GM12891 (cell line): ENCODE measurements at regions not wholly inside any gene's neighbourhood (a gene's known extent, or its start where the extent isn't known, plus 50 kb on each side); places are given as distances from the start of the nearest gene placed in this dataset.

Experiments
- POLR2A ChIP-seq: IDR thresholded peaks from 2 replicates; pipeline ENCODE4 v1.6.1; 2011; ENCODE audit warnings: low read depth, low read length, control low read depth
- POLR2AphosphoS5 ChIP-seq: IDR thresholded peaks from 2 replicates; pipeline ENCODE4 v1.6.1; 2011; ENCODE audit warnings: low read depth, low read length, control low read depth
- POU2F2 ChIP-seq: IDR thresholded peaks from 2 replicates; pipeline ENCODE4 v1.6.1; 2011; ENCODE audit warnings: low read depth, mild to moderate bottlenecking, control low read depth, low read length, moderate library complexity
- TAF1 ChIP-seq: IDR thresholded peaks from 2 replicates; pipeline ENCODE4 v1.6.1; 2011; ENCODE audit warnings: low read depth, low read length, control low read depth

DNA sequence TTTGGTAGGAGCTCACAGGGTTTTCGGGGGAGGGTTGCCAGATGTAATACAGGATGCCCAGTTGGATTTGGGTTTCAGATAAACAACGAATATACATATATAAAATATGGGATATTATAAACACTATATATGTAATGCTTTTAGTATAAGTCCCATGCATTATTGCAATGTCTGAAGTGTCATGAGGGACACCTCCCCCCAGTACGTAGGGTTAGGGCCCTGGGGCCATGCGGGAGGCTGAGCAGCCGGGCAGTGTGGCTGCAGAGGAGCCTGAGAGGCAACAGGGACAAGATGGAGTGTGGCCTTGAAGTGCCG, 148.9 kb downstream of the SMAD6 start:
- TF ChIP-seq POLR2AphosphoS5 (no peak), TAF1 (no peak), POU2F2 (no peak), POLR2A (no peak)
